ENCODE measurements at regions not wholly inside any gene's neighbourhood (a gene's known extent, or its start where the extent isn't known, plus 50 kb on each side); places are given as distances from the start of the nearest gene placed in this dataset.

DNA sequence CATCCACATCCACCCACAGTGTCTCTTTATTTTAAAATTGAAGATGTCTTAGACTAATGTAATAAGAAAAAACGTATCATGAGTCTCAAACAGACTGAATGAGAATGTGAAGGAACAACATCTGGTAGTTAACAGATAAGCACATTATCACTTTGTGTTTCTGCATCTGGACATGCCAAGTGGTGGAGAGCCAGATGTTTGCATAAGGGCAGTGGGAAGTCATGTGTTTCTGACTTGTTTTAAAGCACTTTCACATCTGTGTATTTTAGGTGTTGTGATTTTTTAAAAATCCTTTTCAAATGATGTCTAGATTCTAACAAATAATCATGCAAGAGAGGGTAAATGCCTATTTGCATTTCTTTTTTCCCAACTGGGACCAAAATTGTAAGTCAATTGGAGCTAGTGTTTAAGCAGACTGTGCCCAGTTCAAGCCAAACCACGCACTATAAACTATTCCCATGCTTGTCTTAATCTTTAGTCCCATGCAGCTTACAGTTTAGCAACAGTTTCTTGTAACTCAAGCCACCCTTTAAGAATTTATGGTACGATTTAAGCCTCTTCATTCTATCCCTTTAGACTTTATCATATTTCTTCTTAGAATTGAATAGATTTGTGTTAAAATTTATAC is 272.7 kb upstream of the DOK6 start:
- CTCF ChIA-PET = no interaction called here
- BruUV-seq (replicated peaks) = no TSS peak
- H2BK120ac ChIP-seq (ENCODE audit: low read depth, low read length) = no peak overlapping the region
- H3K4ac ChIP-seq (ENCODE audit: low read depth, low read length) = no peak overlapping the region
- H2AK5ac ChIP-seq (ENCODE audit: low read depth, low read length) = no peak overlapping the region
- intact Hi-C loops (cut with micrococcal nuclease) = no loop called here
- no peak overlapping the region for H3K14ac ChIP-seq (replicated peaks; ENCODE audit: low read depth, low read length)
- H3K56ac ChIP-seq (ENCODE audit: extremely low read depth, insufficient read depth, low read length) = no peak overlapping the region
- H3K9ac ChIP-seq (ENCODE audit: low read depth, low read length) = no peak overlapping the region
- WGBS, 2 experiments (ENCODE audit: extremely low coverage in 2 of 2, insufficient read length in 1 of 2) = no CpG with 5 or more reads among the region's 3 CpGs
- no peak overlapping the region for H2BK5ac ChIP-seq (ENCODE audit: low read depth, low read length, poor library complexity, severe bottlenecking)
- no peak overlapping the region for H3K4me2 ChIP-seq (ENCODE audit: low read depth, low read length)
- dilution Hi-C loops (cut with HindIII; ENCODE audit: low sequenced_read_pairs, unreplicated experiment) = no loop called here
- H3K27me3 ChIP-seq (ENCODE audit: control insufficient read depth, insufficient read depth, low read length) = no peaks in the 10 kb centered on the region
- H3K27ac ChIP-seq (ENCODE audit: insufficient read depth, low read length) = no peak overlapping the region
- H3K23ac ChIP-seq (ENCODE audit: low read depth, low read length) = no peak overlapping the region
- H2BK20ac ChIP-seq (ENCODE audit: low read depth, low read length) = no peak overlapping the region
- H2BK15ac ChIP-seq (ENCODE audit: low read depth, low read length) = no peak overlapping the region
- H3K9me3 ChIP-seq (ENCODE audit: control insufficient read depth, insufficient read depth, low read length) = no peaks in the 10 kb centered on the region
- DNase-seq (no peak), ATAC-seq (ENCODE audit: low read depth) (no peak)
- no peak for TF ChIP-seq BHLHE40 (IDR thresholded peaks at IDR 0.05; ENCODE audit: low read depth, low read length)
- no peak for TF ChIP-seq FOS (IDR thresholded peaks at IDR 0.05; ENCODE audit: low read depth, low read length)
- no peak for TF ChIP-seq RAD21 (IDR thresholded peaks at IDR 0.05; ENCODE audit: low read length)
- TF ChIP-seq NFE2L2 (IDR thresholded peaks at IDR 0.05; ENCODE audit: low read depth, low read length) = no peak
- TF ChIP-seq MXI1 (IDR thresholded peaks at IDR 0.05; ENCODE audit: borderline replicate concordance, low read depth, low read length) = no peak
- TF ChIP-seq SMC3 (IDR thresholded peaks at IDR 0.05; ENCODE audit: low read depth, low read length) = no peak
- no peak for TF ChIP-seq RFX5 (IDR thresholded peaks at IDR 0.05; ENCODE audit: low read depth, low read length)
- no peak for TF ChIP-seq USF2 (IDR thresholded peaks at IDR 0.05; ENCODE audit: low read depth, low read length)
- TF ChIP-seq MAZ (IDR thresholded peaks at IDR 0.05; ENCODE audit: borderline replicate concordance, low read depth, low read length) = no peak
- TF ChIP-seq POLR2A (IDR thresholded peaks at IDR 0.05; ENCODE audit: low read depth, low read length) = no peak
- no peak for TF ChIP-seq ELK1 (IDR thresholded peaks at IDR 0.05; ENCODE audit: borderline replicate concordance, low read depth, low read length)
- no peak for TF ChIP-seq CEBPB (IDR thresholded peaks at IDR 0.05; ENCODE audit: low read depth, low read length)
- no peak for TF ChIP-seq RCOR1 (IDR thresholded peaks at IDR 0.05; ENCODE audit: insufficient replicate concordance, low read length)
- no peak for TF ChIP-seq CHD1 (IDR thresholded peaks at IDR 0.05; ENCODE audit: low read depth, low read length)
- no peaks in the 10 kb centered on the region for H4K20me1 ChIP-seq (ENCODE audit: insufficient read depth, low read length)
- no peaks in the 10 kb centered on the region for H3K9me1 ChIP-seq (ENCODE audit: insufficient read depth, low read length)
- no peak overlapping the region for H4K8ac ChIP-seq (ENCODE audit: low read depth in 2 of 2, low read length in 2 of 2)
- no peak overlapping the region for H3K18ac ChIP-seq (ENCODE audit: low read depth, low read length)
- H2AFZ ChIP-seq (replicated peaks; ENCODE audit: low read length, poor library complexity) = no peak overlapping the region
- no peak overlapping the region for H3K4me3 ChIP-seq (ENCODE audit: insufficient read depth, low read depth, low read length)
- no peaks in the 10 kb centered on the region for H3K36me3 ChIP-seq (ENCODE audit: control insufficient read depth, insufficient read depth, low read length)
- POLR2A ChIA-PET (ENCODE audit: unreplicated experiment) = no interaction called here
- no peak overlapping the region for H2AK9ac ChIP-seq (replicated peaks; ENCODE audit: low read depth, low read length, poor library complexity)
- H3K79me1 ChIP-seq (ENCODE audit: low read depth in 1 of 2, low read length in 2 of 2) = no peaks in the 10 kb centered on the region
- in situ Hi-C loops (cut with MboI; ENCODE audit: low sequenced_read_pairs) = no loop called here
- H4K91ac ChIP-seq (ENCODE audit: insufficient read depth, low read depth, low read length) = no peak overlapping the region
- no peak overlapping the region for H4K5ac ChIP-seq (ENCODE audit: low read depth, low read length)
- no peaks in the 10 kb centered on the region for H3K4me1 ChIP-seq (ENCODE audit: control insufficient read depth, insufficient read depth, low read length)
